ENCODE measurements at regions not wholly inside any gene's neighbourhood (a gene's known extent, or its start where the extent isn't known, plus 50 kb on each side); places are given as distances from the start of the nearest gene placed in this dataset.

GRCh38 chr5:159792180-159792579 lies 124.1 kb upstream of the ADRA1B start:
- ATAC-seq (ENCODE audit: low FRiP score): no peak
- no peak for DNase-seq (ENCODE audit: low spot score)

GRCh38 chr5:159797261-159797970 lies 118.9 kb upstream of the ADRA1B start:
- no peak for TF ChIP-seq CTCF (IDR thresholded peaks at IDR 0.05)
- ATAC-seq (ENCODE audit: low FRiP score): no peak
- DNase-seq (ENCODE audit: low spot score): no peak

More at GRCh38 chr5:159792180-159792579, 124.1 kb upstream of the ADRA1B start:
- TF ChIP-seq CTCF (IDR thresholded peaks at IDR 0.05): no peak

GRCh38 chr5:159799701-159800100 lies 116.6 kb upstream of the ADRA1B start:
- ATAC-seq (ENCODE audit: low FRiP score) (no peak), DNase-seq (ENCODE audit: low spot score) (no peak)
- no peak for TF ChIP-seq CTCF (IDR thresholded peaks at IDR 0.05)

GRCh38 chr5:159800131-159800840 lies 116.0 kb upstream of the ADRA1B start:
- no peak for TF ChIP-seq CTCF (IDR thresholded peaks at IDR 0.05)
- ATAC-seq (ENCODE audit: low FRiP score) (no peak), DNase-seq (ENCODE audit: low spot score) (no peak)

GRCh38 chr5:159801303-159801702 lies 115.0 kb upstream of the ADRA1B start:
- no peak for DNase-seq (ENCODE audit: low spot score)
- TF ChIP-seq CTCF (IDR thresholded peaks at IDR 0.05): no peak
- ATAC-seq (ENCODE audit: low FRiP score): no peak

- no peak for TF ChIP-seq CTCF (IDR thresholded peaks at IDR 0.05)
- DNase-seq (ENCODE audit: low spot score) (no peak), ATAC-seq (ENCODE audit: low FRiP score) (no peak)
These were observed 113.6 kb upstream of the ADRA1B start for GRCh38 chr5:159802661-159803060.

GRCh38 chr5:159804121-159804520 lies 112.2 kb upstream of the ADRA1B start:
- no peak for TF ChIP-seq CTCF (IDR thresholded peaks at IDR 0.05)
- DNase-seq (ENCODE audit: low spot score): no peak
- no peak for ATAC-seq (ENCODE audit: low FRiP score)
